ENCODE measurements at regions not wholly inside any gene's neighbourhood (a gene's known extent, or its start where the extent isn't known, plus 50 kb on each side); places are given as distances from the start of the nearest gene placed in this dataset.

DNA sequence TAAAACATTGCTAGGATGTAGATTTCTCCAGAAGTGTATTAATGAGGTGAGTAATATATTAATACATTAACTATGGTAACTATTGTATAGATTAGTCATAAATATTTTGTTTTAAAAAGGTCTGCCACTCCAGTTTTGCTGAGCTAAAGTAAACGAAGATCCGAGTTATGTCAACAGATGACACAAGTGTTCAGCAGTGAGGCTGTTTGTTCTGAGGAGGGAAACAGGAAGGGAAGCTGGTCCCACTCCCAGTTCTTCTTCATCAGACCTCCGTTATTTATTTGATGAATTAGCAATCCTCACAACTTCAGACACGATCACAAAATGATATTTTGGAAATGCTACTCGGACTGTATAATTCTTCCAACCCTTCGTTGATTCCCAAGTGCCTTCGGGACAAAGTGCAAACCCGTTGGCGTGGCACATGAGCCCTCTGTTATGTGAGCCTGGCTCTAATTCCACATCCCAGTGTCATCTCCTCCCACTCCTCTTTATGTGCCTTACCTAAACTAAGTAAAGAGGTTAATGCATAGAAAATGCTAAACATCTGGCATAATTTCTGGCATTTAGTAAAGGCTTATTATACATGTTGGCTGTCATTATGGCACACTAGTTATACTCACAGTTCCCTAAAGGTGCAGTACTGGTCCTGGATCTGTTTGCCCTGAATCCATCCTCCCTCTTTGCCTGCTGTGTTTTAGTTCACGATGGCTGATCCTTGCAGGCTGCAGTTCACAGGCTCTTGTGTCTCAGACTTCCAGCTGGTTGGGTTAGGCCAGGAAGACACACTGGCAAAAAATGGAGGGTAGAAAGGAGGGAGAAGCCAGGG is 190.6 kb upstream of the LNX1 start:
- Histone ChIP-seq H3K9me3 (no peaks in the 10 kb centered on the region), H3K4me1 (no peaks in the 10 kb centered on the region), H3K36me3 (no peaks in the 10 kb centered on the region), H3K4me3 (no peak overlapping the region), H3K27me3 (no peaks in the 10 kb centered on the region), H3K27ac (no peak overlapping the region)
- no peak for DNase-seq
- TF ChIP-seq, protein P1, sequence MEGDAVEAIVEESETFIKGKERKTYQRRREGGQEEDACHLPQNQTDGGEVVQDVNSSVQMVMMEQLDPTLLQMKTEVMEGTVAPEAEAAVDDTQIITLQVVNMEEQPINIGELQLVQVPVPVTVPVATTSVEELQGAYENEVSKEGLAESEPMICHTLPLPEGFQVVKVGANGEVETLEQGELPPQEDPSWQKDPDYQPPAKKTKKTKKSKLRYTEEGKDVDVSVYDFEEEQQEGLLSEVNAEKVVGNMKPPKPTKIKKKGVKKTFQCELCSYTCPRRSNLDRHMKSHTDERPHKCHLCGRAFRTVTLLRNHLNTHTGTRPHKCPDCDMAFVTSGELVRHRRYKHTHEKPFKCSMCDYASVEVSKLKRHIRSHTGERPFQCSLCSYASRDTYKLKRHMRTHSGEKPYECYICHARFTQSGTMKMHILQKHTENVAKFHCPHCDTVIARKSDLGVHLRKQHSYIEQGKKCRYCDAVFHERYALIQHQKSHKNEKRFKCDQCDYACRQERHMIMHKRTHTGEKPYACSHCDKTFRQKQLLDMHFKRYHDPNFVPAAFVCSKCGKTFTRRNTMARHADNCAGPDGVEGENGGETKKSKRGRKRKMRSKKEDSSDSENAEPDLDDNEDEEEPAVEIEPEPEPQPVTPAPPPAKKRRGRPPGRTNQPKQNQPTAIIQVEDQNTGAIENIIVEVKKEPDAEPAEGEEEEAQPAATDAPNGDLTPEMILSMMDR (IDR thresholded peaks at IDR 0.05): no peak
- ATAC-seq: no peak
- intact Hi-C loops (cut with DNase I): no loop called here

- Histone ChIP-seq H3K27ac (no peak overlapping the region), H3K36me3 (no peaks in the 10 kb centered on the region), H3K4me1 (no peaks in the 10 kb centered on the region), H3K4me3 (no peak overlapping the region), H3K27me3 (no peaks in the 10 kb centered on the region), H3K9me3 (no peaks in the 10 kb centered on the region)
- ATAC-seq (no peak), DNase-seq (no peak)
- TF ChIP-seq, protein P1 (IDR thresholded peaks at IDR 0.05): no peak
- intact Hi-C loops (cut with DNase I): no loop called here
Observed at GRCh38 chr4:53780736-53781400, 189.6 kb upstream of the LNX1 start.

DNA sequence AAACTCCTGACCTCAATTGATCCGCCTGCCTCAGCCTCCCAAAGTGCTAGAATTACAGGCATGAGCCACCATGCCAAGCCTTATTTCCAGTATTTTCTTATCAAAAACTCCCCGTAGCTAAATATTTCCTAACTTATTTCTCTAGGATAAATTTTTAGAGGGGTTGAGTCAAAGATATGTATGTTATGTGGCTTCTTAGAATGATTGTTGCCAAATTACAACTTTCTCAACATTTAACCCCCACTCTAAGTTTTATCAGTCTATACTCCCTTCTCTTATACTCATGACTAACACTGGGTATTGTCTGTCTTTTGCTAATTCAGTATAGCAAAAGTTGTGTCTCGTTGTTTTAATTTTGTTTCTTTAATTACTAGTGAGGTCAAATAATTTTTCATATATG is 187.7 kb upstream of the LNX1 start:
- DNase-seq (no peak), ATAC-seq (no peak)
- Histone ChIP-seq H3K4me1 (no peaks in the 10 kb centered on the region), H3K9me3 (no peaks in the 10 kb centered on the region), H3K36me3 (no peaks in the 10 kb centered on the region), H3K4me3 (no peak overlapping the region), H3K27ac (no peak overlapping the region), H3K27me3 (no peaks in the 10 kb centered on the region)
- TF ChIP-seq, protein P1 (IDR thresholded peaks at IDR 0.05): no peak
- intact Hi-C loops (cut with DNase I): no loop called here

DNA sequence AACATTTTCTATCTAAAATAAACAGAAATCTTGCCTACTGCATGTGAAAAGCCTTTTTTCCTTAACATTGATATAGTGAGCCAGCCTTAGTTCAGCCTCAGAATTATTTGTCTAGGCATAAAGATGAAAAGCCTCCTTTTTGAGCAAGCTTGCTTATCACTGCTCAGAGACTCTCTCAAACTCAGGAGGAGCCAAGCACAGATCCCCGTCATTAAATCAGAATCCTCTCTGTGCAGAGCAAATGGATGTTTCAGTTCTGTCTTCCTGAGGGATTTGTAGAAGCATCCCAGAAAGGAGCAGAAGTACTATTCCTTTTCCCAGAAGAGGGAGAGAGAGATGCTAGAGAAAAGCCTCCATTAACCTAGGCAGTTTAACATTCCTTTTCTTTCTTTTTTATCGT is 186.9 kb upstream of the LNX1 start:
- intact Hi-C loops (cut with DNase I): no loop called here
- no peak for DNase-seq
- no peaks in the 10 kb centered on the region for H3K36me3 ChIP-seq
- TF ChIP-seq, protein P1 (IDR thresholded peaks at IDR 0.05): no peak
- H3K27me3 ChIP-seq: no peaks in the 10 kb centered on the region
- H3K9me3 ChIP-seq: no peaks in the 10 kb centered on the region
- no peaks in the 10 kb centered on the region for H3K4me1 ChIP-seq
- H3K4me3 ChIP-seq: no peak overlapping the region
- H3K27ac ChIP-seq: no peak overlapping the region
- no peak for ATAC-seq

DNA sequence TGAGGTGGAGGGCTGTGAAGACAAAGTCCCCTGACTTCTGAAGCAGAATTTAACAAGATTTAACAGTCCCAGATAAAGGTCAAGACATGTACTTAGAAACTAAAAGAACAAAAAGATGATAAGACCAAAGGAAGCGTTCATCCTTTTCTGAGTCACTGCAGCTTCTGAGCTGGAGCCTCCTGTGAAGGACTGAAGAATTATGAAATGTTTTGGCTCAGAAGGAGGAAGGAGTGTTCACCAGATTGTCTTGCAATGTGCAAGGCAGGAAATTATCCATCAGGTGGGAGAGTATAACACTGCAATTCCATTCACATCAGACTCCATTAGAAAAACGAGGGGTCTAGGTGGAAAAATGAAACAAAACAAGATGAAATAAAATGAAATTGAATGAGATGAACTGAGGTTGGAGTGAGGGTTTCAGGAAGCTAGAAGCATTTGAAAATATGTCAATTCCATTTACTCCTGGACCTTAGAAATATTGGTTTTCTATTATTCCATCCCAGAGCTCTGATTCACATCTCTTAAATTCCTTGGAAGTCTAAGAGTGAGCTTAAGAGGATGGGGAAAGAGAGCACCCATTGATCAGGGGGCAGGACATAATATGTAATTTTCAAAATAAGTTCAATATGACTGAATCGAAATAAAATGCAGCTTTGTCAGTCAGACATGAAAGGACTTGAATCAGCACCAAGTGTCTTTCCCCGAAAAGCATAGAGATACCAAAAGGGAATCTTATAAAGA is 186.1 kb upstream of the LNX1 start:
- TF ChIP-seq, protein P1 (IDR thresholded peaks at IDR 0.05): no peak
- Histone ChIP-seq H3K27me3 (no peaks in the 10 kb centered on the region), H3K4me1 (no peaks in the 10 kb centered on the region), H3K4me3 (no peak overlapping the region), H3K27ac (no peak overlapping the region), H3K36me3 (no peaks in the 10 kb centered on the region), H3K9me3 (no peaks in the 10 kb centered on the region)
- ATAC-seq (no peak), DNase-seq (no peak)
- intact Hi-C loops (cut with DNase I): no loop called here

Data from upper lobe of right lung (tissue), 1 donor.